ENCODE measurements at regions not wholly inside any gene's neighbourhood (a gene's known extent, or its start where the extent isn't known, plus 50 kb on each side); places are given as distances from the start of the nearest gene placed in this dataset.

DNA sequence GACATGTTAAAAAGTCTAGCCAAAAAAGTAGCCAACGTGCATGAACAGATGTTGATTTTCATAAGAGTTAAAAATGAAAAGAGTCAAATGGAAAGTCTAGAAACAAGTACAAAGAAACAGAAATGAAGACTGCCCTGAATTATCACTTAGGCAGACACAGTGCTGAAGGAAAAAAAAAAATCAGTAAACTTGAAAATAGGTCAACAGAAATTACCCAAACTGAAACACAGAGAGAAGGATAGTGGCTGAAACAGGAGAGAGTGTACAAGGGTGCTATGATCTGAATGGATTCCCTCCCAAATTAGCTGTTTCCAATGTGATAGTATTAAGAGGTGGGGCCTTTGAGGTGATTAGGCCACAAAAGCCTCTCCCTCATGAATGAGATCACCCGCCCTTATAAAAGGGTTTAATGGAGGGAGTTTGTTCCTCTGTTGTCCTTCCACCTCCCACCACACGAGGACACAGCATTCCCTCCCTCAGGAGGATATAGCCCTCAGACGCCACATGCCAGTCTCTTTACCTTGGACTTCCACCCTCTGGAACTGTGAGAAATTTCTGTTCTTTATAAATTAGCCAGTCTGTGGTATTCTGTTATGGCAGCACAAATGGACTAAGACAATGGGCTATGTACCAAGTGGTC lies 249.7 kb downstream of the AHR start:
- no peak for TF ChIP-seq EZH2 (IDR thresholded peaks at IDR 0.05; ENCODE audit: insufficient read depth, low read length)
- TF ChIP-seq, protein P1, sequence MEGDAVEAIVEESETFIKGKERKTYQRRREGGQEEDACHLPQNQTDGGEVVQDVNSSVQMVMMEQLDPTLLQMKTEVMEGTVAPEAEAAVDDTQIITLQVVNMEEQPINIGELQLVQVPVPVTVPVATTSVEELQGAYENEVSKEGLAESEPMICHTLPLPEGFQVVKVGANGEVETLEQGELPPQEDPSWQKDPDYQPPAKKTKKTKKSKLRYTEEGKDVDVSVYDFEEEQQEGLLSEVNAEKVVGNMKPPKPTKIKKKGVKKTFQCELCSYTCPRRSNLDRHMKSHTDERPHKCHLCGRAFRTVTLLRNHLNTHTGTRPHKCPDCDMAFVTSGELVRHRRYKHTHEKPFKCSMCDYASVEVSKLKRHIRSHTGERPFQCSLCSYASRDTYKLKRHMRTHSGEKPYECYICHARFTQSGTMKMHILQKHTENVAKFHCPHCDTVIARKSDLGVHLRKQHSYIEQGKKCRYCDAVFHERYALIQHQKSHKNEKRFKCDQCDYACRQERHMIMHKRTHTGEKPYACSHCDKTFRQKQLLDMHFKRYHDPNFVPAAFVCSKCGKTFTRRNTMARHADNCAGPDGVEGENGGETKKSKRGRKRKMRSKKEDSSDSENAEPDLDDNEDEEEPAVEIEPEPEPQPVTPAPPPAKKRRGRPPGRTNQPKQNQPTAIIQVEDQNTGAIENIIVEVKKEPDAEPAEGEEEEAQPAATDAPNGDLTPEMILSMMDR (IDR thresholded peaks at IDR 0.05; ENCODE audit: insufficient read depth, low read depth, low read length) = no peak
- H3K27ac ChIP-seq (ENCODE audit: low read depth, low read length) = no peak overlapping the region
- no peaks in the 10 kb centered on the region for H3K36me3 ChIP-seq (ENCODE audit: insufficient read depth, low read length)
- Mint-ChIP-seq H3K27ac (ENCODE audit: unreplicated experiment) (no peak overlapping the region), H3K9me3 (ENCODE audit: unreplicated experiment) (no peaks in the 10 kb centered on the region), H3K27me3 (ENCODE audit: low read depth, unreplicated experiment) (no peaks in the 10 kb centered on the region), H3K4me1 (ENCODE audit: low read depth, unreplicated experiment) (peaks cover 7% of the 10 kb centered on the region), H3K4me3 (ENCODE audit: unreplicated experiment) (no peak overlapping the region), H3K36me3 (ENCODE audit: low read depth, unreplicated experiment) (no peaks in the 10 kb centered on the region)
- H2AFZ ChIP-seq (ENCODE audit: low read depth, low read length) = no peak overlapping the region
- no peak overlapping the region for H3K9ac ChIP-seq (ENCODE audit: low read length)
- no peak for FAIRE-seq
- H3K4me1 ChIP-seq (ENCODE audit: insufficient read depth, low read length) = no peaks in the 10 kb centered on the region
- H3K4me2 ChIP-seq (ENCODE audit: low read length) = no peak overlapping the region
- H3K9me3 ChIP-seq (ENCODE audit: insufficient read depth, low read depth, low read length) = no peaks in the 10 kb centered on the region
- no peaks in the 10 kb centered on the region for H4K20me1 ChIP-seq (ENCODE audit: insufficient read depth, low read length)
- no peak for DNase-seq (ENCODE audit: low read depth)
- H3K79me2 ChIP-seq (ENCODE audit: insufficient read depth, low read length) = no peaks in the 10 kb centered on the region
- no peaks in the 10 kb centered on the region for H3K27me3 ChIP-seq (ENCODE audit: insufficient read depth, low read length)
- H3K4me3 ChIP-seq (ENCODE audit: insufficient read depth, low read depth, low read length) = no peak overlapping the region

DNA sequence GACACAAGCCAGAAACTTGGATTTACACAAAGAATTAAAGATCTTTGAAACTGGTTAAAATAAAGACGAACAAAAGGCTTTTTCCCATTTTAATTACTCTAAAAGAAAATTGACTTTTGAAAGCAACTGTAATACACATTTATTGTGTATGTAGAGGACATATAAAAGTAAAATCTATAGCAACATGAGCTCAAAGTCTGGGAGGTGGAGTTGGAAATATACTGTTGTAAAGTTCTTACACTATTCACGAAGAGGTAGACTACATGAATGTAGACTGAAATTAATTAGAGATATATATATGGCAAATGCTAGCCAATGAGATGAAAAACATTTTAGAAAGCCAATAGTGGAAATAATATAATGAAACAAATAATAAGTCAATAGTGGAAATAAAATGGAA lies 251.0 kb downstream of the AHR start:
- Histone ChIP-seq H3K36me3 (ENCODE audit: insufficient read depth, low read length) (no peaks in the 10 kb centered on the region), H2AFZ (ENCODE audit: low read depth, low read length) (no peak overlapping the region), H3K9me3 (ENCODE audit: insufficient read depth, low read depth, low read length) (no peaks in the 10 kb centered on the region), H4K20me1 (ENCODE audit: insufficient read depth, low read length) (no peaks in the 10 kb centered on the region), H3K9ac (ENCODE audit: low read length) (no peak overlapping the region), H3K27me3 (ENCODE audit: insufficient read depth, low read length) (no peaks in the 10 kb centered on the region), H3K4me2 (ENCODE audit: low read length) (no peak overlapping the region), H3K79me2 (ENCODE audit: insufficient read depth, low read length) (no peaks in the 10 kb centered on the region), H3K4me3 (ENCODE audit: insufficient read depth, low read depth, low read length) (no peak overlapping the region), H3K27ac (ENCODE audit: low read depth, low read length) (no peak overlapping the region), H3K4me1 (ENCODE audit: insufficient read depth, low read length) (no peaks in the 10 kb centered on the region)
- TF ChIP-seq, protein P1 (IDR thresholded peaks at IDR 0.05; ENCODE audit: insufficient read depth, low read depth, low read length) = no peak
- TF ChIP-seq EZH2 (IDR thresholded peaks at IDR 0.05; ENCODE audit: insufficient read depth, low read length) = no peak
- FAIRE-seq (no peak), DNase-seq (ENCODE audit: low read depth) (no peak)
- Mint-ChIP-seq H3K27ac (ENCODE audit: unreplicated experiment) (no peak overlapping the region), H3K9me3 (ENCODE audit: unreplicated experiment) (no peaks in the 10 kb centered on the region), H3K4me1 (ENCODE audit: low read depth, unreplicated experiment) (peaks cover 7% of the 10 kb centered on the region), H3K27me3 (ENCODE audit: low read depth, unreplicated experiment) (no peaks in the 10 kb centered on the region), H3K4me3 (ENCODE audit: unreplicated experiment) (no peak overlapping the region), H3K36me3 (ENCODE audit: low read depth, unreplicated experiment) (no peaks in the 10 kb centered on the region)

DNA sequence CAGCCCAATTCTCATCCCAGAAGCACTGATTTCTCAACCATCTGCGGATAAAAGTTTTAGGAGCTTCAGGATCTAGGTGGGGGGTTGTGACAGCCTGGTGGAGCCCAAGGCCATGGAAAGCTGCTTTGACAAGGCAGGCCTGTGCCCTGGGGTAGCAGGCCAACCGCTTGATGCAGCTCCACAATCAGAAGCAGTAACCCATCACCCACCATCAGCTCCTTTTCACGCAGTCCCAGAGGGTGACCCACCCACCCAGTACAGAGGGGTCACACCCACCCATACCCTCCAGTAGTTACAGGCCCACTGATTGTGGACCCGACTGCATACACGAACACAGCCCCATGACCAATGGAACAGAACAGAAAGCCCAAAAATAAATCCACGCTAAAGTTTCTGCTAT lies 253.9 kb downstream of the AHR start:
- no peak overlapping the region for H3K9ac ChIP-seq (ENCODE audit: low read length)
- no peak overlapping the region for H3K27ac Mint-ChIP-seq (ENCODE audit: unreplicated experiment)
- FAIRE-seq = no peak
- H3K79me2 ChIP-seq (ENCODE audit: insufficient read depth, low read length) = no peaks in the 10 kb centered on the region
- no peak overlapping the region for H3K4me3 Mint-ChIP-seq (ENCODE audit: unreplicated experiment)
- no peaks in the 10 kb centered on the region for H3K4me1 Mint-ChIP-seq (ENCODE audit: low read depth, unreplicated experiment)
- no peak overlapping the region for H3K27ac ChIP-seq (ENCODE audit: low read depth, low read length)
- H3K4me3 ChIP-seq (ENCODE audit: insufficient read depth, low read depth, low read length) = no peak overlapping the region
- H2AFZ ChIP-seq (ENCODE audit: low read depth, low read length) = no peak overlapping the region
- no peaks in the 10 kb centered on the region for H3K9me3 ChIP-seq (ENCODE audit: insufficient read depth, low read depth, low read length)
- DNase-seq (ENCODE audit: low read depth) = no peak
- H3K36me3 ChIP-seq (ENCODE audit: insufficient read depth, low read length) = no peaks in the 10 kb centered on the region
- H3K4me2 ChIP-seq (ENCODE audit: low read length) = no peak overlapping the region
- peaks cover 4% of the 10 kb centered on the region for H3K9me3 Mint-ChIP-seq (ENCODE audit: unreplicated experiment)
- H3K4me1 ChIP-seq (ENCODE audit: insufficient read depth, low read length) = no peaks in the 10 kb centered on the region
- no peaks in the 10 kb centered on the region for H3K27me3 Mint-ChIP-seq (ENCODE audit: low read depth, unreplicated experiment)
- H3K27me3 ChIP-seq (ENCODE audit: insufficient read depth, low read length) = no peaks in the 10 kb centered on the region
- H3K36me3 Mint-ChIP-seq (ENCODE audit: low read depth, unreplicated experiment) = no peaks in the 10 kb centered on the region
- TF ChIP-seq, protein P1 (IDR thresholded peaks at IDR 0.05; ENCODE audit: insufficient read depth, low read depth, low read length) = no peak
- no peak for TF ChIP-seq EZH2 (IDR thresholded peaks at IDR 0.05; ENCODE audit: insufficient read depth, low read length)
- H4K20me1 ChIP-seq (ENCODE audit: insufficient read depth, low read length) = no peaks in the 10 kb centered on the region

Measured in astrocyte (in vitro differentiated cells and primary cell).